Heart left ventricle (tissue), 13 donors: ENCODE measurements at regions not wholly inside any gene's neighbourhood (a gene's known extent, or its start where the extent isn't known, plus 50 kb on each side); places are given as distances from the start of the nearest gene placed in this dataset.

Experiments used
- POLR2A ChIP-seq, 2 donors: fragments of 450-650 bp; IDR thresholded peaks; one replicate each; pipeline ENCODE4 v1.6.1; 2017; ENCODE audit warnings: antibody characterized with exemption in 2 of 2, mild to moderate bottlenecking in 2 of 2, moderate library complexity in 2 of 2
- TF ChIP-seq, protein P1 (sequence below), 12 donors: fragments of 200-600 bp; sonication (generic) in 4 of 12; IDR thresholded peaks; one replicate each; pipeline versions ENCODE4 v1.5.0 to v1.8.0; 2018 to 2022; ENCODE audit warnings: antibody characterized with exemption in 12 of 12, mild to moderate bottlenecking in 5 of 12
- donor health status: ischemic (EF 13 %, LVEDD 7.1; RV severe dilation, severe dysfunction).
- donor health status: DM: no; HTN: yes; CAD: no.
- donor health status: DM: no; HTN: no; CAD: no.
- donor health status: ischemic (EF 25% LVEDD 6.9; RV normal size, moderate dysfunction).
- donor health status: ischemic (EF 25% LVEDD 5.7; RV mildly dilated, moderate dysfunction).
- donor health status: ischemic (EF 35%, LVEDD 5.7; RV mildly dilated, moderate dysfunction).
- donor health status: nonischemic (EF 11% LVEDD 7.7; RV severe dilation, severe dysfunction).
- donor health status: DM: yes; HTN: yes; CAD: no.
- donor health status: PGD.
- donor health status: ischemic (EF 29% LVEDD 5.4; RV normal size, mild dysfunction).
- donor health status: nonischemic (EF 23%, LVEDD 6.1; RV moderate dilation, normal function).

DNA sequence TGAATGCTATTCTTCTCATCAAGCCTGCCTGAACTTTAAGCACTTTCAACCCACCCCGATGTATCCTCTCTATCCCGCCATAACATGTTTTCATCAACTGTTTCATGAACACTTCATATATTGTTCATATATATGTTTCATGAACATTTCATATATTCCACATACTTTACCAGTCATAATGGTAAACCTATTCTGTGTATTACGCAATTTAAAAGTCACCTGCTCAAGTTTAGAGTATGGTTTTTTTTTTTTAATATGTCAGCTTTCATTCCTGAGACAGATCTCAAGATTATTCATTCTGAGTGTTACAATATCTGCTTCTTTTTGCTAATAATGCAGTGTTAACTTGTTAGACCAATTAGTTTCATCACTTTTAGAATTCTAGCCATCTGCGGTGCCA is 140.7 kb downstream of the SIPA1L2 start:
- no peak for TF ChIP-seq POLR2A (IDR thresholded peaks at IDR 0.05)
- TF ChIP-seq, protein P1, sequence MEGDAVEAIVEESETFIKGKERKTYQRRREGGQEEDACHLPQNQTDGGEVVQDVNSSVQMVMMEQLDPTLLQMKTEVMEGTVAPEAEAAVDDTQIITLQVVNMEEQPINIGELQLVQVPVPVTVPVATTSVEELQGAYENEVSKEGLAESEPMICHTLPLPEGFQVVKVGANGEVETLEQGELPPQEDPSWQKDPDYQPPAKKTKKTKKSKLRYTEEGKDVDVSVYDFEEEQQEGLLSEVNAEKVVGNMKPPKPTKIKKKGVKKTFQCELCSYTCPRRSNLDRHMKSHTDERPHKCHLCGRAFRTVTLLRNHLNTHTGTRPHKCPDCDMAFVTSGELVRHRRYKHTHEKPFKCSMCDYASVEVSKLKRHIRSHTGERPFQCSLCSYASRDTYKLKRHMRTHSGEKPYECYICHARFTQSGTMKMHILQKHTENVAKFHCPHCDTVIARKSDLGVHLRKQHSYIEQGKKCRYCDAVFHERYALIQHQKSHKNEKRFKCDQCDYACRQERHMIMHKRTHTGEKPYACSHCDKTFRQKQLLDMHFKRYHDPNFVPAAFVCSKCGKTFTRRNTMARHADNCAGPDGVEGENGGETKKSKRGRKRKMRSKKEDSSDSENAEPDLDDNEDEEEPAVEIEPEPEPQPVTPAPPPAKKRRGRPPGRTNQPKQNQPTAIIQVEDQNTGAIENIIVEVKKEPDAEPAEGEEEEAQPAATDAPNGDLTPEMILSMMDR (IDR thresholded peaks at IDR 0.05) = no peak
